ENCODE measurements at regions not wholly inside any gene's neighbourhood (a gene's known extent, or its start where the extent isn't known, plus 50 kb on each side); places are given as distances from the start of the nearest gene placed in this dataset.

- no peak overlapping the region for H3K27ac ChIP-seq (ENCODE audit: low read length)
- in situ Hi-C loops (cut with HindIII; ENCODE audit: low pct_unique_long_range_greater_than_20kb, low sequenced_read_pairs) = no loop called here
- TF ChIP-seq SIN3A (IDR thresholded peaks at IDR 0.05; ENCODE audit: borderline replicate concordance, insufficient read depth, low read depth, low read length) = no peak
- TF ChIP-seq POLR2AphosphoS5 (IDR thresholded peaks at IDR 0.05; ENCODE audit: low read depth, low read length) = no peak
- TF ChIP-seq REST (IDR thresholded peaks at IDR 0.05; ENCODE audit: insufficient read depth in 1 of 2, low read depth in 2 of 2, low read length in 1 of 2) = no peak
- no peak for TF ChIP-seq TCF7L2 (IDR thresholded peaks at IDR 0.05; ENCODE audit: low read depth, low read length)
- TF ChIP-seq CTCF (IDR thresholded peaks at IDR 0.05) = no peak
Measured at GRCh38 chr9:118962426-118962825, 406.8 kb downstream of the BRINP1 start.

DNA sequence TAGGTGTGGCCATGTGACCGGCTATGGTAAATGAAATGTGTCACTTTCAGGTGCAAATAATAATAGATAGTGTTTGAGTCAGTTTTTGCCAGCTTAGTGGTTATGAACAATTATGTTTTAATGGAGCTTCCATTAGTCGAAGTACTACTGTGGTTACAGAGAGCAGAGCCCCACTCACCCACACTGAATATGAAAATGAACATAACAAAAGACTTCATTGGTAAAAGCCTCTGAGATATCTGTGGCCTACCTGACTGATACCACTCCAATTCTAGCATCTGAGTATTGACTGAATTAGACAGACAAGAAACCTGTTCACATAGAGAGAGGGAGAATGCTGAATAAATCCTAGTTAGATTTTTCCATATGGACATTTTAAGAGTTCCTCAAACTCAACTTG, 405.6 kb downstream of the BRINP1 start:
- in situ Hi-C loops (cut with HindIII; ENCODE audit: low pct_unique_long_range_greater_than_20kb, low sequenced_read_pairs) (no loop called here), intact Hi-C loops (cut with micrococcal nuclease; ENCODE audit: unreplicated experiment) (no loop called here)
- H3K27me3 ChIP-seq (ENCODE audit: control insufficient read depth, insufficient read depth, low read length) = no peaks in the 10 kb centered on the region
- ChIA-PET CTCF (no interaction called here), POLR2A (no interaction called here)
- no peaks in the 10 kb centered on the region for H3K4me1 ChIP-seq (ENCODE audit: control insufficient read depth, insufficient read depth, low read length)
- H3K9me3 ChIP-seq (ENCODE audit: control insufficient read depth, insufficient read depth, low read depth, low read length) = no peaks in the 10 kb centered on the region
- H3K36me3 ChIP-seq (ENCODE audit: control insufficient read depth, insufficient read depth, low read length) = no peaks in the 10 kb centered on the region
- no TSS peak for BruUV-seq (replicated peaks)
- TF ChIP-seq REST (IDR thresholded peaks at IDR 0.05; ENCODE audit: insufficient read depth in 1 of 2, low read depth in 2 of 2, low read length in 1 of 2) (no peak), CTCF (IDR thresholded peaks at IDR 0.05) (no peak), TCF7L2 (IDR thresholded peaks at IDR 0.05; ENCODE audit: low read depth, low read length) (no peak), SIN3A (IDR thresholded peaks at IDR 0.05; ENCODE audit: borderline replicate concordance, insufficient read depth, low read depth, low read length) (no peak), POLR2AphosphoS5 (IDR thresholded peaks at IDR 0.05; ENCODE audit: low read depth, low read length) (no peak)
- H3K27ac ChIP-seq (ENCODE audit: low read length) = no peak overlapping the region
- ATAC-seq (no peak), DNase-seq (ENCODE audit: low read depth, low spot score) (no peak)
- no peak overlapping the region for H3K4me3 ChIP-seq (ENCODE audit: low read depth in 2 of 2, low read length in 2 of 2)

More at GRCh38 chr9:118962426-118962825, 406.8 kb downstream of the BRINP1 start:
- Histone ChIP-seq H3K4me3 (ENCODE audit: low read depth in 2 of 2, low read length in 2 of 2) (no peak overlapping the region), H3K27me3 (ENCODE audit: control insufficient read depth, insufficient read depth, low read length) (no peaks in the 10 kb centered on the region), H3K9me3 (ENCODE audit: control insufficient read depth, insufficient read depth, low read depth, low read length) (no peaks in the 10 kb centered on the region), H3K4me1 (ENCODE audit: control insufficient read depth, insufficient read depth, low read length) (no peaks in the 10 kb centered on the region), H3K36me3 (ENCODE audit: control insufficient read depth, insufficient read depth, low read length) (no peaks in the 10 kb centered on the region)
- DNase-seq (ENCODE audit: low read depth, low spot score) (no peak), ATAC-seq (no peak)
- CTCF ChIA-PET = no interaction called here
- POLR2A ChIA-PET = no interaction called here
- no TSS peak for BruUV-seq (replicated peaks)
- intact Hi-C loops (cut with micrococcal nuclease; ENCODE audit: unreplicated experiment) = no loop called here

Data from Panc1 (cell line).